ENCODE measurements at regions not wholly inside any gene's neighbourhood (a gene's known extent, or its start where the extent isn't known, plus 50 kb on each side); places are given as distances from the start of the nearest gene placed in this dataset.

GRCh38 chr3:107976202-107976800 lies 114.5 kb downstream of the CD47 start:
- no TSS peak for BruUV-seq (replicated peaks)
- no peak for ATAC-seq
- CTCF ChIA-PET = no interaction called here
- in situ Hi-C loops (cut with HindIII; ENCODE audit: low pct_unique_long_range_greater_than_20kb, low sequenced_read_pairs) = no loop called here
- H3K27ac ChIP-seq (ENCODE audit: low read length) = no peak overlapping the region
- no peaks in the 10 kb centered on the region for H3K4me1 ChIP-seq (ENCODE audit: control insufficient read depth, insufficient read depth, low read length)
- intact Hi-C loops (cut with micrococcal nuclease; ENCODE audit: unreplicated experiment) = no loop called here
- peaks cover 3% of the 10 kb centered on the region; the same call in 1 of the 2 replicates for H3K27me3 ChIP-seq (ENCODE audit: control insufficient read depth, insufficient read depth, low read length)
- no peak for DNase-seq (ENCODE audit: low read depth, low spot score)
- H3K9me3 ChIP-seq (ENCODE audit: control insufficient read depth, insufficient read depth, low read depth, low read length) = no peaks in the 10 kb centered on the region
- H3K36me3 ChIP-seq (ENCODE audit: control insufficient read depth, insufficient read depth, low read length) = no peaks in the 10 kb centered on the region
- no peak for TF ChIP-seq TCF7L2 (IDR thresholded peaks at IDR 0.05; ENCODE audit: low read depth, low read length)
- no peak for TF ChIP-seq SIN3A (IDR thresholded peaks at IDR 0.05; ENCODE audit: borderline replicate concordance, insufficient read depth, low read depth, low read length)
- no peak for TF ChIP-seq CTCF (IDR thresholded peaks at IDR 0.05)
- TF ChIP-seq REST (IDR thresholded peaks at IDR 0.05; ENCODE audit: insufficient read depth in 1 of 2, low read depth in 2 of 2, low read length in 1 of 2) = no peak
- TF ChIP-seq POLR2AphosphoS5 (IDR thresholded peaks at IDR 0.05; ENCODE audit: low read depth, low read length) = no peak
- H3K4me3 ChIP-seq (ENCODE audit: low read depth in 2 of 2, low read length in 2 of 2) = no peak overlapping the region
- POLR2A ChIA-PET = no interaction called here

- in situ Hi-C loops (cut with HindIII; ENCODE audit: low pct_unique_long_range_greater_than_20kb, low sequenced_read_pairs) (no loop called here), intact Hi-C loops (cut with micrococcal nuclease; ENCODE audit: unreplicated experiment) (no loop called here)
- CTCF ChIA-PET = no interaction called here
- no peaks in the 10 kb centered on the region for H3K36me3 ChIP-seq (ENCODE audit: control insufficient read depth, insufficient read depth, low read length)
- POLR2A ChIA-PET = no interaction called here
- TF ChIP-seq REST (IDR thresholded peaks at IDR 0.05; ENCODE audit: insufficient read depth in 1 of 2, low read depth in 2 of 2, low read length in 1 of 2) (no peak), TCF7L2 (IDR thresholded peaks at IDR 0.05; ENCODE audit: low read depth, low read length) (no peak), POLR2AphosphoS5 (IDR thresholded peaks at IDR 0.05; ENCODE audit: low read depth, low read length) (no peak), CTCF (IDR thresholded peaks at IDR 0.05) (no peak), SIN3A (IDR thresholded peaks at IDR 0.05; ENCODE audit: borderline replicate concordance, insufficient read depth, low read depth, low read length) (no peak)
- H3K4me1 ChIP-seq (ENCODE audit: control insufficient read depth, insufficient read depth, low read length) = no peaks in the 10 kb centered on the region
- DNase-seq (ENCODE audit: low read depth, low spot score) (no peak), ATAC-seq (no peak)
- H3K4me3 ChIP-seq (ENCODE audit: low read depth in 2 of 2, low read length in 2 of 2) = no peak overlapping the region
- peaks cover 3% of the 10 kb centered on the region; the same call in 1 of the 2 replicates for H3K27me3 ChIP-seq (ENCODE audit: control insufficient read depth, insufficient read depth, low read length)
- no TSS peak for BruUV-seq (replicated peaks)
- H3K27ac ChIP-seq (ENCODE audit: low read length) = no peak overlapping the region
- H3K9me3 ChIP-seq (ENCODE audit: control insufficient read depth, insufficient read depth, low read depth, low read length) = no peaks in the 10 kb centered on the region
These were observed 115.2 kb downstream of the CD47 start for GRCh38 chr3:107975529-107976201.

Measured in Panc1 (cell line).